HepG2 (cell line): ENCODE measurements at regions not wholly inside any gene's neighbourhood (a gene's known extent, or its start where the extent isn't known, plus 50 kb on each side); places are given as distances from the start of the nearest gene placed in this dataset.

Experiments
- BRCA1 ChIP-seq: sonication (generic); formaldehyde crosslinking; IDR thresholded peaks from 2 replicates; pipeline ENCODE4 v1.4.0; 2020; ENCODE audit warnings: missing genetic modification reagents
- CHD4 ChIP-seq: fragments of 200-600 bp; sonication (generic); IDR thresholded peaks from 2 replicates; pipeline ENCODE4 v1.7.0; 2017; ENCODE audit warnings: mild to moderate bottlenecking, low read length, borderline replicate concordance
- POLR2A ChIP-seq, 2 experiments: IDR thresholded peaks; 2 replicates each; pipeline ENCODE4 v1.6.1; 2011; ENCODE audit warnings: low read depth in 2 of 2, low read length in 2 of 2, mild to moderate bottlenecking in 1 of 2, moderate library complexity in 1 of 2; ENCODE audit not compliant: insufficient read depth in 1 of 2
- ZNF713 ChIP-seq: sonication (generic); formaldehyde crosslinking; IDR thresholded peaks from 2 replicates; pipeline ENCODE4 v1.4.0; 2020; ENCODE audit warnings: mild to moderate bottlenecking, missing genetic modification reagents
- TF ChIP-seq, protein P1 (sequence below): sonication (generic); formaldehyde crosslinking; IDR thresholded peaks from 2 replicates; pipeline ENCODE4 v1.5.0; 2020; ENCODE audit warnings: mild to moderate bottlenecking, missing genetic modification reagents, moderate library complexity

DNA sequence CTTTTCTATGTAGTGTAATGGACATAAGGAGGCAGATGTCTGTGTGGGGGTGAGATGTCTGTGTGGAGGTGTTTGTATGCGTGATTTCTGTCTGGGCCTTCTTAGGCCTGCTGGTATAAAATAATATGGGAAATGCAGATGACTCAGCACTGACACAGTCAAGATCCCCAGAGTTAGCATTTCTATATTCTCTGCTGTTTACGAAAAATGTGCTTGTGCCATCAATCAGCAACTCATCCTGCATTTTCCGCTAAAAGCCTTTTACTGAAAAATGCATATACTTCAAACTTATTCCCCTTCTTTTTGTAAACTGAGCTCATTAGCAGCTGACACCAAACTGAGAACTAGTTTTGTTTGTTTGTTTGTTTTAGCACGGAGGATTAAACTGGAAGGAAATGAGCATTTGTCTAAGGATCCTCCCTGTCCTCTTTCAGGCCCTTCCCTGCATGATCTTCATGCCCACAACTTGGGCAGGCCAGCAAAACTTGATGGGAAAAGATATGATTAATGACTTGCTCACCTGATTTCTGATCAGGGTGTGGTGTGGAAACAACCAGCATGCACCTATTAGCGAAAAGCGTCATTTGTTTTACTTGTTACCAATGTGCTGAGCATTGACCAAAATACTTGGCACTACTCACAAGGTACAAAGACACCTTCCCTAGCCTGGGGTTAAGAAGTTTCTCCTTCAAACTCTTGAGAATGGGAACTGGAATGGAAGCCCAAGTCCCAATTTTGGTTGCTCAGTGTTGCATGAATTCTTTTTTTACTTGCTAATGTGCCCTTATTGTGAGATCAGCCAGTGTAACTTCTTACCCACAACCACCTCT, 77.4 kb downstream of the NDUFS5 start:
- TF ChIP-seq POLR2A (IDR thresholded peaks at IDR 0.05; ENCODE audit: insufficient read depth in 1 of 2, low read depth in 2 of 2, low read length in 2 of 2): no peak
- no peak for TF ChIP-seq CHD4
- TF ChIP-seq, protein P1, sequence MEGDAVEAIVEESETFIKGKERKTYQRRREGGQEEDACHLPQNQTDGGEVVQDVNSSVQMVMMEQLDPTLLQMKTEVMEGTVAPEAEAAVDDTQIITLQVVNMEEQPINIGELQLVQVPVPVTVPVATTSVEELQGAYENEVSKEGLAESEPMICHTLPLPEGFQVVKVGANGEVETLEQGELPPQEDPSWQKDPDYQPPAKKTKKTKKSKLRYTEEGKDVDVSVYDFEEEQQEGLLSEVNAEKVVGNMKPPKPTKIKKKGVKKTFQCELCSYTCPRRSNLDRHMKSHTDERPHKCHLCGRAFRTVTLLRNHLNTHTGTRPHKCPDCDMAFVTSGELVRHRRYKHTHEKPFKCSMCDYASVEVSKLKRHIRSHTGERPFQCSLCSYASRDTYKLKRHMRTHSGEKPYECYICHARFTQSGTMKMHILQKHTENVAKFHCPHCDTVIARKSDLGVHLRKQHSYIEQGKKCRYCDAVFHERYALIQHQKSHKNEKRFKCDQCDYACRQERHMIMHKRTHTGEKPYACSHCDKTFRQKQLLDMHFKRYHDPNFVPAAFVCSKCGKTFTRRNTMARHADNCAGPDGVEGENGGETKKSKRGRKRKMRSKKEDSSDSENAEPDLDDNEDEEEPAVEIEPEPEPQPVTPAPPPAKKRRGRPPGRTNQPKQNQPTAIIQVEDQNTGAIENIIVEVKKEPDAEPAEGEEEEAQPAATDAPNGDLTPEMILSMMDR (CRISPR knock-in tag): no peak
- no peak for TF ChIP-seq ZNF713 (CRISPR knock-in tag)
- no peak for TF ChIP-seq BRCA1 (CRISPR knock-in tag)
